ENCODE measurements at regions not wholly inside any gene's neighbourhood (a gene's known extent, or its start where the extent isn't known, plus 50 kb on each side); places are given as distances from the start of the nearest gene placed in this dataset.
A peak's percentile ranks its signal among the peaks of the same experiment; 100 is the strongest.

- DNase-seq (ENCODE audit: insufficient read length, low spot score) (no peak), FAIRE-seq (no peak)
Observed at GRCh38 chr5:110203661-110204060, 513.9 kb downstream of the MAN2A1 start.

GRCh38 chr5:110209401-110209800 is 517.1 kb downstream of the TMEM232 start:
- no peak for FAIRE-seq

GRCh38 chr5:110218981-110219380 is 507.5 kb downstream of the TMEM232 start:
- FAIRE-seq, result no peak
- DNase-seq (ENCODE audit: insufficient read length, low spot score), result no peak

More at GRCh38 chr5:110209401-110209800, 517.1 kb downstream of the TMEM232 start:
- DNase-seq (ENCODE audit: insufficient read length, low spot score), result no peak

- DNase-seq (ENCODE audit: insufficient read length, low spot score) (no peak), FAIRE-seq (no peak)
Observed at GRCh38 chr5:110219769-110220168, 506.7 kb downstream of the TMEM232 start.

GRCh38 chr5:110221036-110221435 is 505.4 kb downstream of the TMEM232 start:
- no peak for FAIRE-seq

GRCh38 chr5:110224050-110224449 is 502.4 kb downstream of the TMEM232 start:
- DNase-seq (ENCODE audit: insufficient read length, low spot score) (no peak), FAIRE-seq (no peak)

More at GRCh38 chr5:110221036-110221435, 505.4 kb downstream of the TMEM232 start:
- no peak for DNase-seq (ENCODE audit: insufficient read length, low spot score)

GRCh38 chr5:110225949-110226348 is 500.5 kb downstream of the TMEM232 start:
- no peak for FAIRE-seq
- no peak for DNase-seq (ENCODE audit: insufficient read length, low spot score)

- DNase-seq (ENCODE audit: insufficient read length, low spot score), result no peak
- FAIRE-seq, result no peak
Observed at GRCh38 chr5:110239786-110240185, 486.7 kb downstream of the TMEM232 start.

- FAIRE-seq (no peak), DNase-seq (ENCODE audit: insufficient read length, low spot score) (no peak)
Observed at GRCh38 chr5:110242950-110243349, 483.5 kb downstream of the TMEM232 start.

- no peak for FAIRE-seq
Observed at GRCh38 chr5:110248921-110249320, 477.6 kb downstream of the TMEM232 start.

GRCh38 chr5:110250355-110250754 is 476.1 kb downstream of the TMEM232 start:
- DNase-seq (ENCODE audit: insufficient read length, low spot score) (no peak), FAIRE-seq (no peak)

More at GRCh38 chr5:110248921-110249320, 477.6 kb downstream of the TMEM232 start:
- DNase-seq (ENCODE audit: insufficient read length, low spot score), result no peak

GRCh38 chr5:110250755-110251154 is 475.7 kb downstream of the TMEM232 start:
- DNase-seq (ENCODE audit: insufficient read length, low spot score), result no peak
- FAIRE-seq, result no peak

- no peak for FAIRE-seq
Observed at GRCh38 chr5:110251366-110251765, 475.1 kb downstream of the TMEM232 start.

GRCh38 chr5:110255194-110255593 is 471.3 kb downstream of the TMEM232 start:
- FAIRE-seq (no peak), DNase-seq (ENCODE audit: insufficient read length, low spot score) (no peak)

More at GRCh38 chr5:110251366-110251765, 475.1 kb downstream of the TMEM232 start:
- DNase-seq (ENCODE audit: insufficient read length, low spot score), result no peak

GRCh38 chr5:110256298-110256697 is 470.2 kb downstream of the TMEM232 start:
- FAIRE-seq (no peak), DNase-seq (ENCODE audit: insufficient read length, low spot score) (no peak)

- DNase-seq (ENCODE audit: insufficient read length, low spot score) (no peak), FAIRE-seq (no peak)
Observed at GRCh38 chr5:110257971-110258370, 468.5 kb downstream of the TMEM232 start.

GRCh38 chr5:110258460-110259216 is 467.8 kb downstream of the TMEM232 start:
- no peak for FAIRE-seq
- peak; percentile 14 for DNase-seq (ENCODE audit: insufficient read length, low spot score)

GRCh38 chr5:110262749-110263148 is 463.7 kb downstream of the TMEM232 start:
- DNase-seq (ENCODE audit: insufficient read length, low spot score) (no peak), FAIRE-seq (no peak)

GRCh38 chr5:110264661-110265060 is 461.8 kb downstream of the TMEM232 start:
- no peak for DNase-seq (ENCODE audit: insufficient read length, low spot score)
- no peak for FAIRE-seq

- DNase-seq (ENCODE audit: insufficient read length, low spot score) (no peak), FAIRE-seq (no peak)
Observed at GRCh38 chr5:110265162-110265561, 461.3 kb downstream of the TMEM232 start.

GRCh38 chr5:110267714-110268113 is 458.8 kb downstream of the TMEM232 start:
- DNase-seq (ENCODE audit: insufficient read length, low spot score) (no peak), FAIRE-seq (no peak)

- FAIRE-seq (no peak), DNase-seq (ENCODE audit: insufficient read length, low spot score) (no peak)
Observed at GRCh38 chr5:110268283-110268682, 458.2 kb downstream of the TMEM232 start.

Data from HTR-8/SVneo (cell line).